HG03103 (cell line): ENCODE measurements at regions not wholly inside any gene's neighbourhood (a gene's known extent, or its start where the extent isn't known, plus 50 kb on each side); places are given as distances from the start of the nearest gene placed in this dataset.

ENCODE experiments used
- ATAC-seq: cut with Tn5 transposase; IDR thresholded peaks from one replicate; pipeline ENCODE4 v1.9.1; 2021; ENCODE audit warnings: low read depth; ENCODE audit not compliant: unreplicated experiment

DNA sequence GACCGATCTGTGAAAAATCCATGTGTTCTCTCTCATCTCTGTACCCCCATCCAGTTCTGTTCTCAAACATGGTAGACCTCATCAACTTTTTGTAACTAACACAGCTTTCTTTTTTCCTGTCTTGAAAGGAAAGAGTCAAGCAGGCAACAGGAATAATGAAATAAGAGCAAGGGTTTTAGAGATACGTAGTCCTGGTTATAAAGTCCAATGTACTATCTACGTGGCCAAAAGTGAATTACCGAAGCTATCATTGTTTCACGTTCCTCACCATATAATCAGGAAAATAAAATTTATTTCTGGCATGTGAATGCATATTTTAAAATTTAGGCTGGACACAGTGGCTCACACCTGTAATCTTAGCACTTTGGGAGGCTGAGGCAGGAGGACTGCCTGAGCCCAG, 472.2 kb upstream of the ANO3 start:
- no peak for ATAC-seq

DNA sequence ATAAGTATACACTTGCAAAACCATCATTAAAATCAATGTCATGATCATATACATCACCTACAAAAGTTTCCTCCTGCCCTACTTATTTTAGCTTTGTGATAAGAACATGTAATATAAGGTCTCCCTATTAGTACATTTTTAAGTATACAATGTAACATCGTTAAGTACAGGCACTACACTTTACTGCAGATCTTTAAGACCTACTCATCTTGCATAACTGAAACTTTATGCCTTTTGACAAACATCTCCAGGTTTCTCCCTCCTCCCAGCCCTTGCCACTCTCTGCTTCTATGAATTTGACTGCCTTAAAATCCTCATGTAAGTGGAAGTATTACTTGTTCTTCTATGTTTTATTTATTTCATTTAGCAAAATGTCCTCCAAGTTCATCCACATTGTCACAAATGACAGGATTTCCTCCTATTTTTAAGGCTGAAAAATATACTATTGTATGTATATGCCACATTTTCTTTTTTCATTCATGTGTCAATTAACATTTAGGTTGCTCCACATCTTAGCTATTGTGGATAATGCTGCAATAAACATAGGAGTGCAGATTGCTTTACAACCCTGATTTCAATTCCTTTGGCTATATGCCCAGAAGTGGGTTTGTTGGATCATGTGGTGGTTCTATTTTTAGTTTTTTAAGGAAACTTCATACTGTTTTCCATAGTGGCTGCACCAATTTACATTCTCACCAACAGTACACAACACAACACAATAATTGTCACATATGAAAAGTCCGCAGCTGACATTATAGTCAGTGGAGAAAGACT, 471.1 kb upstream of the ANO3 start:
- no peak for ATAC-seq

DNA sequence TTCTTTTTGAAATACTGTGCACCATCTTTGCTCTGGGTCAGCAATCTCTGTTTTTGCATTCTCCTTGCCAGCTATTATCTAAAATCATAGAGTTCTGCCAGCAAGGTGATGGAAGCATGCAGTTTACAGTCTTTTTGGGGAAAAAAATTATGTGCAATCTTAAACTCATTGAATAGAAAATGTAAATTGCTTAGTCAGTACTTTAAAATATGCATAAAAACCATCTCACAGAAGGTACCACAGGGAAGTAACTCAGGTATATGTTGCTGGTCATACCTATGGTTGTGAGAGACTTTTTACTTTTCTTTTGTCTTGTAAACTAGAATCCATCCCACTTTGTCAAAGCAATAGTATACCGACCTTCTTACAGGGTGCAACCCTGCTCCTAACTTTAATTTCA, 469.8 kb upstream of the ANO3 start:
- no peak for ATAC-seq

DNA sequence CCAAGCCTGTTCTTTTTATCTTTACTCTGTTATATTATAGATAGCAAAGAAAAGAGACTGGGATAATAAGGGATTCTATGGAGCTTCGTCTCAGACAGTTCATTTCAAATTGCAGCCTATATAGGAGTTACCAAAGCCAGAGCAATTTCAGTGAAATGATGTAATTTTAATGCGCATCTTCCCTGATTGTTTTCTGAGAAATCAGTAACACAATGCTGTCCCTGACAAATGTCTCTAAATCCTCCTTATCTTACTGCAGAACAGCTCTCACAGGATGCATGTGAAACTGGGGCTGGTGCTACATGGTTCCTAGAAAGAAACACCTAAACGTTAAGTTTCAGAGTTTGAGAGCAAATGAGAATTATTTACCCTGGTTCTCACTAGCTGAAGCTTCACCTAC, 467.9 kb upstream of the ANO3 start:
- no peak for ATAC-seq

DNA sequence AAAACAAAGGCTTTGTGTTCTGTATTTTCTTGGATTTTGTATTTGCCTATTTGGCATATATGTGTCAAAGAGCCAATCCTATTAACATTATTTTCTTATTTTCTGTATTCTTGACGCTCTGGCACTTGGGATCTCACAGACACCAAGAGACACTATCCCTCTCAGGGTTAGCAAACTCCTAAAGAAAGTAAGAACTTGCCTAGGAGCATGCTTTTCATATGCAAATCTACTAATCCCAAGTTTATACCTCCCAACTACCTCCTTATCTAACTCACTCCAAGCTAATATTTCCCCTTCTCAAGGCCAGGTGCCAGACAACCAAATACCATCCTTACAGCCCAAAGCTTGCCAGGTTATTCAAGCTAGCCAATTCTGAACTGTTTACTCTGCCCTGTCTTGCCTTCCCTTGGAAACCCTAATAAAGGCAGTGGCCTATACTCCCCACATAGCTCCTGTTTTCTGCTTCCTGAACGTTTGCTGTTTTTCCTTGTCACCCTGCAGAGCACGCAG, 455.4 kb upstream of the ANO3 start:
- no peak for ATAC-seq

DNA sequence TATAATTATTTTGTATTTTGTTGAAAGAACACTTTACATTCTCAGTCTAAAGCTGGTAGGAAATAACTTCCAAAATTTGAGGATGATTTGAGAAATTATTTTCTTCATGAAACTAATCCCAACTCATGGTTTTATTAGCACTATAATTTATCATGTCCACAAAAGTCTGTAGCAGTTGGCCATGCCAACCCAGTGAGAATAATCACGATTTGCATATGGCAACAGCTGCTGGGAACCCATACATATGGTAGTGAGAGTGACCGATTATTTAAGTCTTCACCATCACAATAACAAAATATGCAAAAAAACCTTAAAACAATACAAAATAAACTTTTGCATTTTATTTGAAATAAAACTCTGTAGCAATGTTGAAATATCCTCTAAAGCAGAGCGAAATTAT, 445.9 kb upstream of the ANO3 start:
- ATAC-seq, result no peak

DNA sequence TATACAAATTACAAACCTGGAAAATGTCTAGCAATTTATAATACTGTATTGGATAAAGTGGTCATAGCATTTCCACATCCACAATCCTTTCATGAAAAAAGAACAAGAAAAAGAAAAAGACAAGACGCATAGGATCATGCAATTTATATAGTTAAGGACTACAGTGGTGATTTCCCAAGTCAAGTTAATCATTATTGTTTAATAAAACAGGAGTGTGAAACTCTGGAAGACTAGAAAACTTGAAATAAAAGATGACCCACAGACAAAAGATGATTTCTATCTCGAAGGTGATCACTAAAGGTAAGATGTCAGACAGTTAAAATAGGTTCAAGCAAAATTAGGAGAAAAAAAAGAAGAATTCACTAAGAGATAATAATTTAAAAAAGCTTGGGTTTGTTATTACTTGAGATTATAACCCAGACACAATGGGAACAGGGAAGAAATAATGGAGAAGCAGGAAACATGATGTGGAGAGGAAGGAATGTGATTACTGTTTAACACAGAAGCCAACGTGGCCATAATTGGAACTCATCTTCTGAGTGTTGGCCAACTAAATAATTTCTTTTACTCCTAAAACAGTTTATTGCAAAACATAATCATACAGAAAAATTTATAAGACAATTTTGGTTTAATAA, 441.2 kb upstream of the ANO3 start:
- ATAC-seq, result no peak

DNA sequence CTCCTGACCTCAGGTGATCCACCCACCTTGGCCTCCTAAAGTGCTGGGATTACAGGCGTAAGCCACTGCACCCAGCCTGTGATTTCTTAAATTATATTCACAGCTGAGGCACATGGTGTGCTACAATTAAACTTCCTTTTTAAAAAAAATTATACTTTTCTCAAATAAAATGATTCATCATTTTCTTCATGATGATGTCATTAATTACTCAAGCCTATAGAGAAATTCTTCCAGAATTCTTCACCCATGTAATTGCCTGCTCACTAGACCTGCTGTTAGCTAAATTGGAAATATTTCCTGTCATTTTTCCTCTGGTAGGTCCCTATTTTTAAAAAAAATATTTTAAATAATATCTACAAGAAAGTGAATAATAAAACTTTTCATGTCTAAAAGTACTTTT, 440.0 kb upstream of the ANO3 start:
- ATAC-seq, result no peak

DNA sequence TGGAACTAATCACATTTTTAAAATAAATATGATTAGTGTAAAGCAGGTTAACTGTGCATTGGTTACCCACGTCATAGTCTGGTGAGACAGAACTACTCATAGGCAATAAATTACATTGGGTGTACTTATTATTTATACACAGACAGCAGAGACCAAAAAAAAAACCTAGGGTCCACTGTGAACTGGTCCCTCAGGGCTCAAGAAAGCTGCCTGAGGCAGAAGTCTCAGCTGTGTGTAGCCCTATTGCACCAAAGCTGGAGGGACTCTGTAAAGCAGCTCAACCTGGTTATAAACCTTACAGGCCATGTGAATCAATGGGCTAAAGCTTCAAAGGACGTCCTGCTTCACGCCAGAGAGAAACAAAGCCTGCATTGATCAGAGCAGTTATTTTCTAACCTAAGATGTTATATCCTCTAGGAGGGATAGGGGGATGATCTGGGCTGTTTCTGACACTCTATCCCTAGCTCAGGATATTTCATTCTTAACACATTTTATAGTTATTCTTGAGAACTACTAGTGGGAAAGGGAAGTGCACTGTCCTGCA, 432.2 kb upstream of the ANO3 start:
- ATAC-seq, result no peak

DNA sequence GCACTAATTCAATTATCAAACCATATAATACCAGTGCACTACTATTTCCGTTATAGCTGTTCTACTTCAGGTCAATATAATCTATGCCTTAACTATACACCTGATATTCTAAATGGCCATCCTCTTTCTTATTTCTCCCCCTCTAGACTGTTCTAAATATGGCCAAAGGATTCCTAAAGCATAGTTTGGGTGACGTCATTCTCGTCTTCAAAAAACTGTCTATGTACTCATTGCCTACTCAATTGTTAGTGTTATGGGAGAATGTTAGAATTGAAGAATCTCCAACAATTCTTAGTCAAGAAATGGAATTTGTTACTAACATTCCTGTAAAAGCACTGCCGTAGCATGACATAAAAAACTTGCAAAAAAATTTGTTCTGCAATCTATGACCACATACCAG, 431.1 kb upstream of the ANO3 start:
- ATAC-seq, result no peak

DNA sequence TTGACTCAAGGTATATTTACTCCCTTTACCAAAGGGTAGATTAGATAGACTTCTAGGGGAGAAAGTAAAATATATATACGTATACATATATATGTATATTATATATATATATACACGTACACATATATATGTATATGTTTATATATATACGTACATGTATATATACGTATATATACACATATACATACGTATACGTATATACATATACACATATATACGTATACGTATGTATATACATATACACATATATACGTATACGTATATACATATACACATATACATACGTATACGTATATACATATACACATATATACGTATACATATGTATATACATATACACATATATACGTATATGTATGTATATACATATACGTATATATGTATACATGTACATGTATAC, 430.5 kb upstream of the ANO3 start:
- ATAC-seq, result no peak

DNA sequence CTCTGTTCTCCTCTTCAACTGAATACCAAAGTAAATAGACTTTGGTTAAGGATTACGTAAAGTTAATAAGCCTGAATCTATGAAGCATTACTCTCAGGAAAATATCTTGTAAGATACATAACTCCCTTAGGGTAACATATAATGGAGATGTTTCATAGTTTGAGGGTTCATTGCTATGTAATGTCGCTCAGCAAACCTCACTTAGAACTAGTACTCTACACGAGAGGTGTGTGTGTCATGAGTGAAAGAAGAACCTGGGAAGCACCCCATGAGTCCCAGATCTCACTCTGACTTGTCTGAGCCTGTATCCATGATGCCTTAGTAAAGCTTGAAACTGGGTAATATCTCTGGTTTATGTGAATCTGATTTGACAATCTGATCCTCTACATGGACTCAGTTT, 429.5 kb upstream of the ANO3 start:
- no peak for ATAC-seq

DNA sequence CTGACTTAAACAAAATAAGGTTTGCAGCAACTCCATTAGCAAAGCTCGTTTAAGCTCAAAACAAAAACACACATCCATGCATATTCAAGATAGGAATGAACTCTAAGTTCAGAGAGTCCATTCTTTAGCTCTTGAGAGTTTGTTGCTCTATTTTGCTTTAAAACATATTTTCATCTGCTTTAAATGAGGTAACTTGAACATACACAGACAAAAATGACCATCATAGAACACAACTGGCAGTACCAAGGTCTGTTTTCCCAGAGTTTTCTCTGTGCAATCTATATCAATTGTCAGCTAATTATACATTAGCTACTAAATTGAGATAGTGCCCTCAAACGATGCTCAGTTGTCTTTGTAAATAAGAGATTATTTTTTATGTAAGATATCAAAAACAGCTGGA, 423.2 kb upstream of the ANO3 start:
- ATAC-seq, result no peak

DNA sequence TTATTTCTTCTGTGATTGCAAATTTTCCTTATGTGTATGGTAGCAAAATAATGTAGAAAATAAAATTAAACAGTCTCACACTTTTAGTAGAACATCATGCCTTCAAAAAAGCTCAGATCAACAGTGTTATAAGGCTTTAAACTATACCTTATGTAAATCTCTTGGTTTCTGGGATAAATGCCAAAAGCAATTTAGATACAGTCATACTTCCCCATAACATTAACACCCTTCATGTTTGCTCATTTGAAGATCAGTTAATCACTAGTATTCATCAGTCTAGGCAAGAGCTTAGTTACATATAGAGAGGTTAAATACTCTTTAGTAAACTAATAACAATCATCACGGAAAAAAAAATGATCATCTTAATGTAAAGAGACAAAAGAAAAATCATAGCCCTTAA, 421.8 kb upstream of the ANO3 start:
- ATAC-seq, result no peak

DNA sequence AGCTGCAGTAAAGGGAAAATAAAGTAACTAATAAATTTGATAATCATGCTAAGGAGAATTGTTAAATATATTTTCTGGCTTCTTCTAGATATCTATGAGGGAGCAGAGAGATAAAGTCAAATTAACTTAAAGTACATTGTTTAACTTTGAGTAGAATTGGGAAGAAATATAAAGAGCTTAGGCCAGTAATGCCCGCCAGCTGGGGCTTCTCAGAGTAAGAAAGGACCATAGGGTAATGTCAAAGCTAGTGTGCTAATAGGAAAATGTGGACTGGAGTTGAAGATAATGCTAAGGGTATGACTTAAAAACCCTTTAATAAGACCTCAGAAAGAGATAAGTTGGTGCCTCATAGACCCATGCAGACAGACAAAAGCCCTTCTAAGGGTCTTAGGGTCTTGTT, 411.6 kb upstream of the ANO3 start:
- no peak for ATAC-seq

DNA sequence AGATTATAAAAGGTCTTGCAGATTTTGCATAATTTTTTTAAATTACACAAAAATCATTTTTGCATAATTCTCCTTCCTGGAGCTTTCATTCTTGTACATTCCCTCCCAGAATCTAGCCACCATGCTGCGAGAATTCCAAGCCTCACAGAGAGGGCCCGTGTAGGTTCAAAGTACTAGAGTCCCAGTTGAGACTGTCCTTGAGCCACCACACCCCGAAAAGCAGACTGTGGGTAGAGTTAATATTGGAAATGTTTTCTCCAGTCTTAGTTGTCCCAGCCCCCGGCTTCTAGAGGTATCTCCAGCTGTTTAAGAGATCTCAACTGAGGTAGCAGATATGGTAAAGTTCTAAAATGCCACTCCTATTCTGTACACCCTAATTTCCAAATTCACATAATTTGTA, 407.3 kb upstream of the ANO3 start:
- no peak for ATAC-seq

DNA sequence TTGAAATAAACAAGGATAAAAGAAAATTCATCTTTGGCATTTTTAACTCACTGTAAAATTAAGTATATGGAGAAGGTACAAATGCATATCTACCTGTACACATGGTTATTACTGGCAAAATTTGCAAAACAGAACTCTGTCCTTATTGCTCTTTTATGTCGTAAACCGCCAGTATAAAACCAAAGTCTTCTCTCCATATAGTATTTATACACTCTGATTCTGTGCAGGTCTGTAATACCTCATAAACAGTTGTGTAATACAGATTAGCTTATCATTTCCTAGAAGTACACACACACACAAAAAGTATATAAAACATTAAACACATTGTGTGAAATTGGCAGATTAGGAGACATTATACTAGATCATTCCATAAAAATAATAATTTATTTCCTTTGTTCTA, 406.6 kb upstream of the ANO3 start:
- no peak for ATAC-seq

DNA sequence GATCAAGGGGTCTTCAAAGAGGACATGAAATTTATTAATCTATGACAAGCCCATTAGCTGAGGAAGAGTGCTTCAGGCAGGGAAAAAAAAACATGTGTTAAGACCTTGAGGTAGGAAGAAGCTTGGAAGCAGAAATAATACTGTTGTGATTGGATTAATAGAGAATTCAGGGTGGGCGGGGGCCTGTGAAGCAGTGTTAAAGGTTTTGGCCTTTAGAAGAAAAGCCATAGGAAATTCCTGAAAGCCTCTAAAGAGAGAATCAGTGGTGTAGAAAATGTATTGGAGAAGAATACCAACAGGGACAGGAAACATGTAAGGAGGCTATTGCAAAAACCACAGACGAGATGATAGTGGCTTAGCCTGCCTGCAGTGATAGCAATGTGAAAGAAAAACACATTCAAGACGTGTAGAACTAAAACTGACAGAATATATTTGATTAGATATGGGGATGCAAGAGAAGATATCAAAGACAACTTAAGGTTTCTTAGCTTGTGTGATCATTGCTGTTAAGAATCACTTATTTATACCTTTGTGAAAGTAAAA, 404.4 kb upstream of the ANO3 start:
- ATAC-seq, result no peak

DNA sequence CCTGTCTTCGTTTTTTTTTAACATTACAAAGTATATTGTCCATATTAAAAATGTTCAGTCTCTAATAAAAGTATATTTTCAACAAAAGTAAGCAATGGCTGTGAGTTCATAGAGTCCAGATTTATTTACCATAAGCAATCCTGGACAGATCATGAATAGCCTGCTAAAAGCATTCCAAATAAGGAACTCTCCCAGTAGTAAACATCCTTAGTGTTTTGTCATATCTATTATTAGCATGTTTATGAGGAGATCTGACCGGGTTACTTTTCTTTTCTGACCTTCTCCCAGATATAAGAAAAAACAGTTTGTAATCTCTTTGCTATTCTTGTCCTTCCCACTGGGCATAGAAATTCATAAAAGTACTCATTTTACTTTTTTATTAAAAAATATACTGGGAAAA, 403.9 kb upstream of the ANO3 start:
- ATAC-seq, result no peak

DNA sequence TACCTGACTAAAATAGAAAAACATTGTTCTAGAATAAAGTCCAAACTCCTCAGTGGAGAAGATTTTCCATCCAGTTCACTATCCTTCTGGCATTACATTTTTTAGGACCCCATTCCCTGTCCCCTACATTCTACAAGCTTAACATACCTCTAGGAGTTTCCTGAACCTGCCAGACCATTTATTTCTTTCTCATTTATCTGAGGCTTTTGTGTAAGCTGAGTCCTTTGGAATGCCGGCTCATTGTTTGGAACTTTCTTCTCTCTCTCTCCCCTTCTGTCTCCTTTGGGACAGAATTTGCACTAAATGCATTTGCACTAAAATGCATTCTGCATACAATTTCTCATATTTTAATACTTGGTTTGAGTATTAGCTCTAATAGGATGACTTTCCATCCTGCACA, 393.0 kb upstream of the ANO3 start:
- ATAC-seq, result no peak

DNA sequence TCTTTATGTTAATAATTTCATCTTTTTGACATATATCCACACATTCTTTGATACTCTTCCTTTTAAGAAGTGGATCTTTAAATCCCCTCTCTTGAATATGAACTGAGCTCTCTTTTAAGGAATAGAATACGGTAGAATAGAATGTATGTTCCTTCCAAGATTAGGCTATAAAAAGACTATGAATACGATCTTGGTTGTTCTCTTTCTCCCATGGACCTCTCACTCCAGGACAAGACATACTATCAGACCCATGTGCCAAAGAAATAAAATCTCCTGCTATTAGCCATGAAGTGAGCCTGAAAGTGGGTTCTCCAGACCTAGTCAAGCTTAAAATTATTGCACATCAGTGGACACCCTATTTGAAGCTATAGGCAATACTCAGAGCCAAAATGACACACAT, 392.2 kb upstream of the ANO3 start:
- no peak for ATAC-seq

DNA sequence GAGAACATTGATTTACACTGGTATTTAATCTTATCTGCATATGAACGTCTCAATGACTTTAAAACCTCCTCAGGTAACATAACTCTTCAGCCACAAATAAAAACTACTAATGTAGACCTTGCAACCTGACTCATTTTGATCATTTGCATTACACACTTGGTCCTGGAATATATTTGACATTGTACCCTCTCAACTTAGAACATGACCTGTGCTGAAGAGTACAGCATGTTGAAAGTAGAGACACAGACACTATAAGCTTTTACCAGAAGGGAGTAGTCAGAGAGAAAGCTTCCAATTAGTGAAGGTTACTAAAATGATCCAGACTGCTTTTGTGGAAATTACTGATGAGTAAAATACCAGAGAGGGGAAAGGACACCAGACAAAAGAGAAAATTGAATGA, 390.6 kb upstream of the ANO3 start:
- no peak for ATAC-seq
